Right renal pelvis (tissue), 4 donors: ENCODE measurements at regions not wholly inside any gene's neighbourhood (a gene's known extent, or its start where the extent isn't known, plus 50 kb on each side); places are given as distances from the start of the nearest gene placed in this dataset.

ENCODE experiments used
- DNase-seq, 4 donors: peaks; one replicate each; pipeline ENCODE4 v3.0.0-alpha.2; 2013; ENCODE audit warnings: low read depth in 4 of 4, low spot score in 3 of 4, missing footprints in 1 of 4

- no peak for DNase-seq
Measured at GRCh38 chr2:189363559-189363958, 77.7 kb upstream of the WDR75 start.

- DNase-seq: no peak
Measured at GRCh38 chr2:189364607-189365006, 76.7 kb upstream of the WDR75 start.

GRCh38 chr2:189366349-189366748 is 74.9 kb upstream of the WDR75 start:
- no peak for DNase-seq

GRCh38 chr2:189367343-189367742 is 73.9 kb upstream of the WDR75 start:
- no peak for DNase-seq

DNA sequence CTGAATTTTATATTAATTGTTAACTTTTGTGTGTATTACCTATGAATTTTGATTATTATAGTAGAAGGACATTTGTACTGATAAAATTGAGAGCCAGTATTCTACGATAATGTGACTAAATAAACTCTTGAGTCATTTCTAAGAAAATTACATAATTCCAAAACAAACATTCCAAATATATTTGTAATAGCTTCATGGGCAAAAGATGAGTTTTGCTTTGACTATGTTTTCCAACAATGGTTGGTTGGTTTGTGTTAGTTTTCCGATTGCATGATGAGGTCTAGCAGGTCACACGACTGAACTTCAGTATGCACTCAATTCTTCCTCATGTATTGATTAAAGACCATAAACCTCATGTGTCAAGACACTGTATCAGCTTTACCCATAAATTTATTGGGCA is 71.7 kb upstream of the WDR75 start:
- DNase-seq: no peak

- no peak for DNase-seq
Measured at GRCh38 chr2:189370719-189371118, 70.6 kb upstream of the WDR75 start.

GRCh38 chr2:189372688-189373257 is 68.5 kb upstream of the WDR75 start:
- no peak for DNase-seq

DNA sequence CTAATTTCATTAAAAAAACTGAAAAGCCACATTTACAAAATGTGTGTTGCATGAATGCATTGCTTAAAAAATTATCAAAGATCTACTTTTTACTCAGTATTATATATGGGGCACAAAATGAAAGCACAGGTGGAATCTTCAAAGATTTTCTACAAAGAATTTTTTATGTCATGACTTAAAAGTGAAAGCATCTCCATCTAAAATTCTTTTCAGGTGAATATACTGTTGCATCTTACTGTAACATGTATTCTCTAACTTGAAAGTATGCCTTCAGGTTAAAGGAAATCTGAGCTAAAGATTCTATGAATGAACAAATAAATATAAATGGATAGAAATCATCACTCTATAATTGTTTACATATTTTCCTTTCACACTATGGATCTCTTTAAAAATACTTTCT is 66.8 kb upstream of the WDR75 start:
- no peak for DNase-seq

GRCh38 chr2:189375842-189376241 is 65.4 kb upstream of the WDR75 start:
- DNase-seq: no peak

GRCh38 chr2:189379287-189379630 is 62.0 kb upstream of the WDR75 start:
- DNase-seq: no peak

GRCh38 chr2:189379731-189380261 is 61.5 kb upstream of the WDR75 start:
- no peak for DNase-seq

DNA sequence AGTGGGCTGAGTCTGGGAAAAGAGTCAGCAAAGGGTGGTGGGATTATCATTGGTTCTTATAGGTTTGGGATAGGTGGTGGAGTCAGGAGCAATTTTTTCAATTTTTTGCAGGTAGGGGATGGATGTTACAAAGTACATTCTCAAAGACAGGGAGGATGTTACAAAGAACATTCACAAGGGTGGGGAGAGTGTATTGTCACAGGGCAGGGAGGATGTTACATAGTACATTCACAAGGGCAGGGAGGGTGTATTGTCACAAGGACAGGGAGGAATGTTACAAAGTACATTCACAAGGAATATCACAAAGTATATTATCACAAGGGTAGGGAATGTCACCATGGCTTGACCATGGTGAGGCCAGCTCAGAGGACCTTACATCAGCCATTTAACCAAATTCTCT is 58.6 kb upstream of the WDR75 start:
- DNase-seq: no peak

- no peak for DNase-seq
Measured at GRCh38 chr2:189386741-189387140, 54.5 kb upstream of the WDR75 start.

DNA sequence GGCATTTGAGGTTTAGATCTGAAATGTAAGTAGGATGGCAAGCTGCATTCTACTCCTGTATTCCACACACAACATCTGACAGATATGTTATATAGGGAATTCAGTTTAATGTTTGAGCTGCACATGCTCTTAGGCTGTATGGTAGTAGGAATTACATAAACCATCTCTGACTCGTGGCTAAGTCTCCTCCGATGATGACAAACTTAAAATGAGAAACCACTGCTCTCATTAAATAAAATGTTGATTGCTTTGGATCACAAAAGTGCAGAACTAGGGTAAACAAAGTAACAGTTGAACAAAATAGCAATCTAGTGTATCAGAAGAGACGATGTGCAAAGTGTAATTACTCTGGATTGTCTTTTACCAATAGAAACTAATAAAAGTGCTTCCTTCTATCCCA is 50.1 kb upstream of the WDR75 start:
- DNase-seq: no peak
